Natural killer cell (primary cell): ENCODE measurements at regions not wholly inside any gene's neighbourhood (a gene's known extent, or its start where the extent isn't known, plus 50 kb on each side); places are given as distances from the start of the nearest gene placed in this dataset.

Experiments used
- ATAC-seq, 3 donors: fragments of 150-1000 bp in 2 of 3; fragments of 200-7000 bp in 1 of 3; cut with Tn5 transposase; 1 replicate in 1 of 3; 2 replicates in 2 of 3; pipeline ENCODE4 v1.10.0; 2021; ENCODE audit warnings: mild to moderate bottlenecking in 2 of 3, moderate library complexity in 2 of 3
- DNase-seq, 2 donors: peaks; one replicate each; pipeline versions ENCODE4 v3.0.0 to v3.0.0-alpha.2; 2013 to 2021; ENCODE audit warnings: mixed read lengths in 1 of 2
- H3K27ac ChIP-seq: one replicate; pipeline ENCODE4 v1.5.1; 2013; ENCODE audit warnings: mild to moderate bottlenecking, low read length
- H3K27me3 ChIP-seq: one replicate; pipeline ENCODE4 v1.6.1; 2013; ENCODE audit warnings: low read length; ENCODE audit not compliant: control insufficient read depth, insufficient read depth
- H3K36me3 ChIP-seq: one replicate; pipeline ENCODE4 v1.6.1; 2013; ENCODE audit warnings: low read length; ENCODE audit not compliant: control insufficient read depth, insufficient read depth
- H3K4me1 ChIP-seq: one replicate; pipeline ENCODE4 v1.6.1; 2013; ENCODE audit warnings: low read length; ENCODE audit not compliant: control insufficient read depth, insufficient read depth
- H3K4me3 ChIP-seq: one replicate; pipeline ENCODE4 v1.5.1; 2013; ENCODE audit warnings: low read length
- H3K9me3 ChIP-seq: one replicate; pipeline ENCODE4 v1.6.1; 2013; ENCODE audit warnings: low read length; ENCODE audit not compliant: control insufficient read depth, insufficient read depth
- H3K27ac Mint-ChIP-seq, 2 donors: one replicate each; pipeline ENCODE4 v1.8.0; 2022; ENCODE audit warnings: mild to moderate bottlenecking in 2 of 2, mixed read lengths in 2 of 2, moderate library complexity in 1 of 2
- H3K27me3 Mint-ChIP-seq, 2 donors: one replicate each; pipeline ENCODE4 v1.8.0; 2022; ENCODE audit warnings: low read depth in 2 of 2, mixed read lengths in 2 of 2
- H3K36me3 Mint-ChIP-seq: one replicate; pipeline ENCODE4 v1.8.0; 2022; ENCODE audit warnings: mixed read lengths
- H3K4me1 Mint-ChIP-seq, 2 donors: one replicate each; pipeline ENCODE4 v1.8.0; 2022; ENCODE audit warnings: mixed read lengths in 2 of 2
- H3K4me3 Mint-ChIP-seq: one replicate; pipeline ENCODE4 v1.8.0; 2022; ENCODE audit warnings: mild to moderate bottlenecking, moderate library complexity, mixed read lengths
- H3K9me3 Mint-ChIP-seq, 2 donors: one replicate each; pipeline ENCODE4 v1.8.0; 2022; ENCODE audit warnings: mixed read lengths in 2 of 2
- CTCF ChIP-seq: fragments of 200-600 bp; IDR thresholded peaks from one replicate; pipeline ENCODE4 v1.8.0; 2022; ENCODE audit warnings: antibody characterized with exemption
- WGBS: methylation state at CpG from one replicate; pipeline ENCODE4 v1.1.7; 2013; ENCODE audit warnings: missing lambda C conversion rate; ENCODE audit not compliant: insufficient coverage; 5-methylcytosine and 5-hydroxymethylcytosine counted together
- intact Hi-C: fragments of 100-400 bp; cut with micrococcal nuclease; formaldehyde crosslinking; loops from one replicate; pipeline ENCODE4 v1.14.2; 2022

GRCh38 chr10:89115876-89116627 is 91.1 kb downstream of the CH25H start:
- H3K27ac Mint-ChIP-seq = no peak overlapping the region
- H3K4me1 Mint-ChIP-seq = no peaks in the 10 kb centered on the region
- Histone ChIP-seq H3K9me3 (no peaks in the 10 kb centered on the region), H3K4me1 (no peaks in the 10 kb centered on the region), H3K27me3 (peaks cover 4% of the 10 kb centered on the region), H3K4me3 (no peak overlapping the region), H3K27ac (no peak overlapping the region), H3K36me3 (no peaks in the 10 kb centered on the region)
- H3K9me3 Mint-ChIP-seq = no peaks in the 10 kb centered on the region
- no peak for TF ChIP-seq CTCF
- H3K4me3 Mint-ChIP-seq = no peak overlapping the region
- H3K27me3 Mint-ChIP-seq = peaks cover 21 to 22% of the 10 kb centered on the region in 2 donors
- 87% methylated on average over 3 of the region's 9 CpGs for WGBS
- intact Hi-C loops = no loop called here
- H3K36me3 Mint-ChIP-seq = no peaks in the 10 kb centered on the region
- DNase-seq = no peak
- ATAC-seq = no peak

GRCh38 chr10:89114846-89115625 is 92.1 kb downstream of the CH25H start:
- no peaks in the 10 kb centered on the region for H3K36me3 Mint-ChIP-seq
- WGBS = no CpG with 5 or more reads among the region's 1 CpG
- Histone ChIP-seq H3K36me3 (no peaks in the 10 kb centered on the region), H3K4me3 (no peak overlapping the region), H3K4me1 (no peaks in the 10 kb centered on the region), H3K27me3 (peaks cover 4% of the 10 kb centered on the region), H3K9me3 (no peaks in the 10 kb centered on the region), H3K27ac (no peak overlapping the region)
- H3K4me1 Mint-ChIP-seq = no peaks in the 10 kb centered on the region
- H3K27ac Mint-ChIP-seq = no peak overlapping the region
- no peak for TF ChIP-seq CTCF
- H3K4me3 Mint-ChIP-seq = no peak overlapping the region
- no peaks in the 10 kb centered on the region for H3K9me3 Mint-ChIP-seq
- DNase-seq = no peak
- H3K27me3 Mint-ChIP-seq = peaks cover 17 to 22% of the 10 kb centered on the region in 2 donors
- intact Hi-C loops = no loop called here
- ATAC-seq = no peak

GRCh38 chr10:89102735-89103134 is 104.4 kb downstream of the CH25H start:
- Mint-ChIP-seq H3K4me1 (no peaks in the 10 kb centered on the region), H3K27ac (no peak overlapping the region), H3K4me3 (no peak overlapping the region), H3K9me3 (no peaks in the 10 kb centered on the region), H3K36me3 (no peaks in the 10 kb centered on the region), H3K27me3 (no peaks in the 10 kb centered on the region)
- no peak for TF ChIP-seq CTCF
- Histone ChIP-seq H3K27ac (no peak overlapping the region), H3K36me3 (no peaks in the 10 kb centered on the region), H3K27me3 (no peaks in the 10 kb centered on the region), H3K4me3 (no peak overlapping the region), H3K9me3 (no peaks in the 10 kb centered on the region), H3K4me1 (no peaks in the 10 kb centered on the region)
- intact Hi-C loops = no loop called here
- no peak for DNase-seq
- ATAC-seq = no peak
- 100% methylated on average over 2 of the region's 3 CpGs for WGBS
